Naive thymus-derived CD4-positive, alpha-beta T cell (primary cell): ENCODE measurements at regions not wholly inside any gene's neighbourhood (a gene's known extent, or its start where the extent isn't known, plus 50 kb on each side); places are given as distances from the start of the nearest gene placed in this dataset.

Experiments used
- ATAC-seq: fragments of 150-1000 bp; cut with Tn5 transposase; 2 replicates; pipeline ENCODE4 v1.10.0; 2021; ENCODE audit warnings: mild to moderate bottlenecking, moderate library complexity
- CTCF ChIA-PET: fragments of 350-600 bp; sonication (Branson Sonifier 250); formaldehyde crosslinking; loops from one replicate; lab custom pipeline; 2021; ENCODE audit warnings: antibody characterized with exemption; lab: Charles Lee
- POLR2A ChIA-PET: fragments of 350-600 bp; sonication (Branson Sonifier 250); formaldehyde crosslinking; loops from one replicate; lab custom pipeline; 2021; ENCODE audit warnings: antibody characterized with exemption, inconsistent platforms; lab: Charles Lee
- DNase-seq, 9 donors: peaks; one replicate each; pipeline versions ENCODE4 v3.0.0 to v3.0.0-alpha.2; 2020 to 2022; ENCODE audit warnings: mixed read lengths in 1 of 9
- H3K27ac ChIP-seq: one replicate; pipeline ENCODE4 v1.7.0; 2013; ENCODE audit warnings: mild to moderate bottlenecking, low read depth, low read length, moderate library complexity
- H3K27me3 ChIP-seq, 2 donors: one replicate each; pipeline ENCODE4 v1.7.0; 2013; ENCODE audit warnings: low read length in 2 of 2, mild to moderate bottlenecking in 2 of 2, moderate library complexity in 2 of 2; ENCODE audit not compliant: control insufficient read depth in 2 of 2, insufficient read depth in 2 of 2
- H3K36me3 ChIP-seq, 3 experiments: 1 replicate in 2 of 3; 2 replicates in 1 of 3; pipeline ENCODE4 v1.7.0; 2013; ENCODE audit warnings: low read length in 3 of 3, mild to moderate bottlenecking in 3 of 3, moderate library complexity in 1 of 3; ENCODE audit not compliant: insufficient read depth in 3 of 3, control insufficient read depth in 2 of 3
- H3K4me1 ChIP-seq, 2 donors: one replicate each; pipeline ENCODE4 v1.7.0; 2013; ENCODE audit warnings: low read length in 2 of 2, mild to moderate bottlenecking in 2 of 2, moderate library complexity in 1 of 2; ENCODE audit not compliant: control insufficient read depth in 2 of 2, insufficient read depth in 2 of 2
- H3K4me3 ChIP-seq: 2 replicates; pipeline ENCODE4 v1.7.0; 2013; ENCODE audit warnings: mild to moderate bottlenecking, low read length
- H3K9me3 ChIP-seq, 3 experiments: 1 replicate in 2 of 3; 2 replicates in 1 of 3; pipeline ENCODE4 v1.7.0; 2013; ENCODE audit warnings: low read length in 3 of 3; ENCODE audit not compliant: control insufficient read depth in 2 of 3
- H3K27ac Mint-ChIP-seq, 9 donors: one replicate each; pipeline ENCODE4 v1.8.0; 2020 to 2022; ENCODE audit warnings: mixed read lengths in 9 of 9, mild to moderate bottlenecking in 8 of 9, moderate library complexity in 5 of 9, inconsistent platforms in 2 of 9
- H3K27me3 Mint-ChIP-seq, 5 donors: one replicate each; pipeline ENCODE4 v1.8.0; 2021 to 2022; ENCODE audit warnings: mixed read lengths in 5 of 5, mild to moderate bottlenecking in 1 of 5
- H3K36me3 Mint-ChIP-seq, 5 donors: one replicate each; pipeline ENCODE4 v1.8.0; 2020 to 2022; ENCODE audit warnings: mixed read lengths in 5 of 5, mild to moderate bottlenecking in 3 of 5, inconsistent platforms in 1 of 5
- H3K4me1 Mint-ChIP-seq, 7 donors: one replicate each; pipeline ENCODE4 v1.8.0; 2020 to 2022; ENCODE audit warnings: mixed read lengths in 7 of 7, mild to moderate bottlenecking in 3 of 7, inconsistent platforms in 1 of 7
- H3K4me3 Mint-ChIP-seq, 10 donors: one replicate each; pipeline ENCODE4 v1.8.0; 2020 to 2022; ENCODE audit warnings: mild to moderate bottlenecking in 10 of 10, mixed read lengths in 10 of 10, moderate library complexity in 6 of 10, inconsistent platforms in 2 of 10
- H3K9me3 Mint-ChIP-seq, 11 donors: one replicate each; pipeline ENCODE4 v1.8.0; 2020 to 2022; ENCODE audit warnings: mixed read lengths in 11 of 11, mild to moderate bottlenecking in 4 of 11, inconsistent platforms in 1 of 11, moderate library complexity in 1 of 11
- intact Hi-C, 2 donors: fragments of 100-400 bp; cut with micrococcal nuclease; formaldehyde crosslinking; loops; one replicate each; pipeline ENCODE4 v1.15.1; 2023

DNA sequence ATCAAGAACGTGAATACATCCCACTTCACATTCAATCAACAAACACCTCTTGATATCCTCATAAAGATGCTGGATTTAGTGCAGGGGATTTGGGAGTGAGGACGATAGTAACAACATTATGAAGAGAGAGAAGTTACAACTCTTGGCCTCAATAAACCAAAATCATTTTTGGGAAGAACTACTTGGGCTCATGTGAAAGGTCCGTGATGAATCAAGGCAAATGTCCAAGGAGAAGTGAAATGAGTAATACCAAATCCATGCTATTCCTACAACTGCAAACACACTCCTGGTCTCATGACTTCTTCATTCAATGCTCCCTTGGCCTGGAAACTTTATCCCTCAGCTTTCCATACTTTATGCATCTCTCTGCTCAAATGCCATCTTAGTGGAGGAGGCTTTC lies 162.0 kb upstream of the LMNTD1 start:
- H3K4me1 Mint-ChIP-seq, result peaks cover 0 to 20% (median 10%) of the 10 kb centered on the region in 7 donors
- H3K36me3 Mint-ChIP-seq, result peaks cover 0 to 11% (median 0%) of the 10 kb centered on the region in 5 donors
- H3K9me3 Mint-ChIP-seq, result peaks cover 0 to 13% (median 2%) of the 10 kb centered on the region in 11 donors
- Histone ChIP-seq H3K9me3 (no peaks in the 10 kb centered on the region), H3K36me3 (no peaks in the 10 kb centered on the region), H3K4me3 (no peak overlapping the region), H3K27me3 (no peaks in the 10 kb centered on the region), H3K27ac (no peak overlapping the region), H3K4me1 (no peaks in the 10 kb centered on the region)
- ATAC-seq, result no peak
- intact Hi-C loops, result no loop called here
- H3K27me3 Mint-ChIP-seq, result peaks cover 3 to 15% (median 9%) of the 10 kb centered on the region in 5 donors
- CTCF ChIA-PET, result no interaction called here
- H3K4me3 Mint-ChIP-seq, result no peak overlapping the region
- POLR2A ChIA-PET, result no interaction called here
- DNase-seq, result no peak
- no peak overlapping the region for H3K27ac Mint-ChIP-seq

DNA sequence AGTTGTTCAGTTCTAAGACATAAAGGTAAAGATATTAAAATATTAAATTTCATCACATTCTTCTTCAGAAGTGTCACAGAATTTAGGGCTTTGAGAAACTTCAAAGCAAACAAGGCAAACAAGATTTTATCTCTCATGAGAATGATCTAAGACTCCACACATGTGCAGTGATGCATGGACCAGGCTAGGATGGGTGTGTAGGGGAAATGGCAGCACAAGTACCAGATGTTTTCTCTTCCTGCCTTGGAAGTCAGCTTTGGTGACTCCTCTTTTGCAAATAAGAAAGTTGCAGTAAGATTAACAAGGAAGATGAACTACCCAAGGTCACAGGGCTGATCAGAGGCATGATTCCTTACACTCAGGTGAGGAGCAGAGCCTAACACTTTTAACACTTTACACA lies 163.8 kb upstream of the LMNTD1 start:
- no peaks in the 10 kb centered on the region for H3K36me3 ChIP-seq
- no peak for ATAC-seq
- POLR2A ChIA-PET, result no interaction called here
- no peaks in the 10 kb centered on the region for H3K27me3 ChIP-seq
- H3K4me3 ChIP-seq, result no peak overlapping the region
- H3K27ac Mint-ChIP-seq, result no peak overlapping the region
- H3K36me3 Mint-ChIP-seq, result peaks cover 0 to 6% (median 0%) of the 10 kb centered on the region in 5 donors
- no peaks in the 10 kb centered on the region for H3K9me3 ChIP-seq
- peak overlapping the region in 2 of 10 donors; percentile 20 to 55 for H3K4me3 Mint-ChIP-seq
- no peak overlapping the region for H3K27ac ChIP-seq
- peaks cover 0 to 20% (median 10%) of the 10 kb centered on the region in 7 donors for H3K4me1 Mint-ChIP-seq
- peaks cover 3 to 15% (median 9%) of the 10 kb centered on the region in 5 donors for H3K27me3 Mint-ChIP-seq
- intact Hi-C loops, result no loop called here
- DNase-seq, result no peak
- CTCF ChIA-PET, result no interaction called here
- peaks cover 0 to 8% (median 0%) of the 10 kb centered on the region in 11 donors for H3K9me3 Mint-ChIP-seq
- H3K4me1 ChIP-seq, result no peaks in the 10 kb centered on the region

GRCh38 chr12:25717552-25717951 lies 164.5 kb upstream of the LMNTD1 start:
- ATAC-seq (no peak), DNase-seq (no peak)
- Mint-ChIP-seq H3K27ac (no peak overlapping the region), H3K4me1 (peaks cover 0 to 20% (median 10%) of the 10 kb centered on the region in 7 donors), H3K9me3 (peaks cover 0 to 8% (median 0%) of the 10 kb centered on the region in 11 donors), H3K4me3 (peak overlapping the region in 2 of 10 donors; percentile 20 to 33), H3K36me3 (peaks cover 0 to 6% (median 0%) of the 10 kb centered on the region in 5 donors), H3K27me3 (peaks cover 6 to 15% (median 9%) of the 10 kb centered on the region in 5 donors)
- Histone ChIP-seq H3K9me3 (no peaks in the 10 kb centered on the region), H3K4me1 (no peaks in the 10 kb centered on the region), H3K27me3 (no peaks in the 10 kb centered on the region), H3K27ac (no peak overlapping the region), H3K36me3 (no peaks in the 10 kb centered on the region), H3K4me3 (no peak overlapping the region)
- POLR2A ChIA-PET, result no interaction called here
- intact Hi-C loops, result no loop called here
- CTCF ChIA-PET, result no interaction called here

GRCh38 chr12:25718081-25718731 lies 165.1 kb upstream of the LMNTD1 start:
- ChIA-PET POLR2A (no interaction called here), CTCF (no interaction called here)
- intact Hi-C loops, result no loop called here
- peaks cover 6 to 15% (median 9%) of the 10 kb centered on the region in 5 donors for H3K27me3 Mint-ChIP-seq
- H3K9me3 ChIP-seq, result no peaks in the 10 kb centered on the region
- H3K4me3 Mint-ChIP-seq, result no peak overlapping the region
- H3K4me3 ChIP-seq, result no peak overlapping the region
- H3K36me3 Mint-ChIP-seq, result peaks cover 0 to 6% (median 0%) of the 10 kb centered on the region in 5 donors
- H3K36me3 ChIP-seq, result no peaks in the 10 kb centered on the region
- ATAC-seq, result no peak
- DNase-seq, result no peak
- no peaks in the 10 kb centered on the region for H3K4me1 ChIP-seq
- H3K9me3 Mint-ChIP-seq, result peaks cover 0 to 8% (median 0%) of the 10 kb centered on the region in 11 donors
- H3K4me1 Mint-ChIP-seq, result peaks cover 0 to 20% (median 10%) of the 10 kb centered on the region in 7 donors
- peak overlapping the region in 1 of 9 donors; percentile 53 for H3K27ac Mint-ChIP-seq
- no peak overlapping the region for H3K27ac ChIP-seq
- no peaks in the 10 kb centered on the region for H3K27me3 ChIP-seq

GRCh38 chr12:25719505-25719904 lies 166.4 kb upstream of the LMNTD1 start:
- no peak overlapping the region for H3K4me3 Mint-ChIP-seq
- Histone ChIP-seq H3K27me3 (no peaks in the 10 kb centered on the region), H3K9me3 (no peaks in the 10 kb centered on the region), H3K4me1 (no peaks in the 10 kb centered on the region), H3K36me3 (no peaks in the 10 kb centered on the region), H3K27ac (no peak overlapping the region), H3K4me3 (no peak overlapping the region)
- H3K27me3 Mint-ChIP-seq, result peaks cover 6 to 15% (median 9%) of the 10 kb centered on the region in 5 donors
- ChIA-PET POLR2A (no interaction called here), CTCF (no interaction called here)
- peaks cover 0 to 20% (median 10%) of the 10 kb centered on the region in 7 donors for H3K4me1 Mint-ChIP-seq
- no peak overlapping the region for H3K27ac Mint-ChIP-seq
- H3K36me3 Mint-ChIP-seq, result peaks cover 0 to 6% (median 0%) of the 10 kb centered on the region in 5 donors
- peaks cover 0 to 8% (median 0%) of the 10 kb centered on the region in 11 donors for H3K9me3 Mint-ChIP-seq
- DNase-seq (no peak), ATAC-seq (no peak)
- intact Hi-C loops, result no loop called here

GRCh38 chr12:25723336-25723735 lies 170.3 kb upstream of the LMNTD1 start:
- Mint-ChIP-seq H3K27me3 (peaks cover 3 to 14% (median 9%) of the 10 kb centered on the region in 5 donors), H3K27ac (no peak overlapping the region), H3K9me3 (peaks cover 0 to 5% (median 0%) of the 10 kb centered on the region in 11 donors), H3K36me3 (peaks cover 0 to 6% (median 0%) of the 10 kb centered on the region in 5 donors), H3K4me1 (peaks cover 0 to 4% (median 0%) of the 10 kb centered on the region in 7 donors), H3K4me3 (no peak overlapping the region)
- no peak for DNase-seq
- Histone ChIP-seq H3K27me3 (no peaks in the 10 kb centered on the region), H3K4me3 (no peak overlapping the region), H3K27ac (no peak overlapping the region), H3K9me3 (no peaks in the 10 kb centered on the region), H3K36me3 (no peaks in the 10 kb centered on the region), H3K4me1 (no peaks in the 10 kb centered on the region)
- ATAC-seq, result no peak
- ChIA-PET POLR2A (no interaction called here), CTCF (no interaction called here)
- intact Hi-C loops, result no loop called here
